ENCODE measurements at regions not wholly inside any gene's neighbourhood (a gene's known extent, or its start where the extent isn't known, plus 50 kb on each side); places are given as distances from the start of the nearest gene placed in this dataset.

GRCh38 chr21:41682719-41683179 lies 84.1 kb downstream of the RIPK4 start:
- TF ChIP-seq CTCF (IDR thresholded peaks at IDR 0.05; ENCODE audit: low read depth, low read length, poor library complexity, severe bottlenecking), result no peak
- no peak for TF ChIP-seq EZH2phosphoT487 (IDR thresholded peaks at IDR 0.05; ENCODE audit: borderline replicate concordance, low read length)
